ENCODE measurements at regions not wholly inside any gene's neighbourhood (a gene's known extent, or its start where the extent isn't known, plus 50 kb on each side); places are given as distances from the start of the nearest gene placed in this dataset.

DNA sequence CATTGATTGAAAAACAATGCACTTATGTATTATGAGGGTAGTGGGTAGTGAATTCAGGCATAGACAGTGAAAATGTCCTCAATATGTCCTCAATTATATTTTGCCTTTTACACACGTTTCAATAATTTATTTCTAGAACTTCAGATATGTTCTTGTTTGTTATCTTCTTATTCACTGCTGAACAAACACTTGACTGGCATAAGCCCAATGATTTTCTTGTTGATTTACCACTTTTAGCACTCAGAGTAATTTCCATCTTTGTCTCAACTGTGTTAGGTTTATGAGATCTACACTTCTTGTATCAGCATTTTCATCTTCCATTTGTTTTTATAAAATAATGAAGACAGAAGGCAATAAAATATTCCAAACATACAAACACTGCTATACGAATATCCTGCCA, 61.8 kb upstream of the DCC start:
- no peak overlapping the region for H3K4me2 ChIP-seq (ENCODE audit: extremely low read depth, insufficient read depth, low read length)
- TF ChIP-seq, protein P1, sequence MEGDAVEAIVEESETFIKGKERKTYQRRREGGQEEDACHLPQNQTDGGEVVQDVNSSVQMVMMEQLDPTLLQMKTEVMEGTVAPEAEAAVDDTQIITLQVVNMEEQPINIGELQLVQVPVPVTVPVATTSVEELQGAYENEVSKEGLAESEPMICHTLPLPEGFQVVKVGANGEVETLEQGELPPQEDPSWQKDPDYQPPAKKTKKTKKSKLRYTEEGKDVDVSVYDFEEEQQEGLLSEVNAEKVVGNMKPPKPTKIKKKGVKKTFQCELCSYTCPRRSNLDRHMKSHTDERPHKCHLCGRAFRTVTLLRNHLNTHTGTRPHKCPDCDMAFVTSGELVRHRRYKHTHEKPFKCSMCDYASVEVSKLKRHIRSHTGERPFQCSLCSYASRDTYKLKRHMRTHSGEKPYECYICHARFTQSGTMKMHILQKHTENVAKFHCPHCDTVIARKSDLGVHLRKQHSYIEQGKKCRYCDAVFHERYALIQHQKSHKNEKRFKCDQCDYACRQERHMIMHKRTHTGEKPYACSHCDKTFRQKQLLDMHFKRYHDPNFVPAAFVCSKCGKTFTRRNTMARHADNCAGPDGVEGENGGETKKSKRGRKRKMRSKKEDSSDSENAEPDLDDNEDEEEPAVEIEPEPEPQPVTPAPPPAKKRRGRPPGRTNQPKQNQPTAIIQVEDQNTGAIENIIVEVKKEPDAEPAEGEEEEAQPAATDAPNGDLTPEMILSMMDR (conservative IDR thresholded peaks at IDR 0.05 in 1 of 2, IDR thresholded peaks at IDR 0.05 in 1 of 2; ENCODE audit: low read depth in 1 of 2, low read length in 2 of 2) = no peak
- no peak for TF ChIP-seq EZH2 (IDR thresholded peaks at IDR 0.05; ENCODE audit: low read length, missing control alignments)
- no peak overlapping the region for H3K27ac ChIP-seq (ENCODE audit: insufficient read depth, low read length)
- no peaks in the 10 kb centered on the region for H3K4me1 ChIP-seq (ENCODE audit: control insufficient read depth, extremely low read depth, insufficient read depth, low read length)
- H2AFZ ChIP-seq (ENCODE audit: low read length) = no peak overlapping the region
- no peaks in the 10 kb centered on the region for H3K27me3 ChIP-seq (ENCODE audit: control insufficient read depth, insufficient read depth, low read length)
- H4K20me1 ChIP-seq (ENCODE audit: control insufficient read depth, extremely low read depth, insufficient read depth, low read length) = no peaks in the 10 kb centered on the region
- H3K36me3 ChIP-seq (ENCODE audit: control insufficient read depth, insufficient read depth, low read length) = no peaks in the 10 kb centered on the region
- H3K9me3 ChIP-seq (ENCODE audit: control insufficient read depth, insufficient read depth, low read depth, low read length) = no peaks in the 10 kb centered on the region
- DNase-seq (ENCODE audit: low read depth in 2 of 2) = no peak
- no peak overlapping the region for H3K4me3 ChIP-seq (replicated peaks in 1 of 4; ENCODE audit: control extremely low read depth in 1 of 4, insufficient read depth in 1 of 4, low read depth in 3 of 4, low read length in 4 of 4)
- no peaks in the 10 kb centered on the region for H3K79me2 ChIP-seq (ENCODE audit: control insufficient read depth, insufficient read depth, low read length)
- H3K9ac ChIP-seq (ENCODE audit: insufficient read depth, low read length) = no peak overlapping the region

DNA sequence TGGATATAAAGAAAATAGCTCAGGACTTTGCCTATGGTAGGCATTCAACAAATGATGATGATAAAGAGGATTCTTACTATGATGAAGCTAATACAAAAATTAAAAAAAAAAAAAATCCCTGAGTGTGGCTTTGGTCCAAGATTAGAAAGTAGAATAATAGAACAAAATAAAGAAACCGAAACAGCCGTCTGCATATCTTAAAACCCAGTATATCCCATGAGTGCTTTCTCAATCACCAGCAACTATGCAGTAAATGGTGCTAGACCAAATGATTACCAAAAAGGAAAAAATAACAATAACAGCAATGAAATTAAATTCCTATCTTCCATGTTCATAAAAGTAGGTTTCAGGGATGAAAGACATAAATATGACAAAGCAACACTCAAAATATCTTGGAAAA, 59.3 kb upstream of the DCC start:
- H3K4me3 ChIP-seq (replicated peaks in 1 of 4; ENCODE audit: control extremely low read depth in 1 of 4, insufficient read depth in 1 of 4, low read depth in 3 of 4, low read length in 4 of 4) = no peak overlapping the region

DNA sequence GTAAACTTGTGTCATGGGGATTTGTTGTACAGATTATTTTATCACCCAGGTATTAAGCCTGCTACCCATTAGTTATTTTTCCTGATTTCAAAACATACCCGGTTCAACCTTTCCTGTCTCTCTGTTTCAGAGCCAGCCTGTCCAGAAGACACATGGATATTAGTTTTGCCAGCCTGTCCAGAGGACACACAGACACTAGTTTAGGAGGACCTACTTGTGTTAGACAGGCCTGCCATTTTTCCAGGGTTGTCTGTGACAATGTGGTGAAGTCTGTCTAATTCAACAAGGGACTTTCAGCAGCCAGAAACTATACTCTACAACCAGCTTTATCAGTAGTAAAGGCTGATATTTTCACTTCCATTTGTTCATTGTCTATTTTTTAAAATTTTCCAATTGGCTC, 56.1 kb upstream of the DCC start:
- Histone ChIP-seq H3K27me3 (ENCODE audit: control insufficient read depth, insufficient read depth, low read length) (no peaks in the 10 kb centered on the region), H3K4me3 (replicated peaks in 1 of 4; ENCODE audit: control extremely low read depth in 1 of 4, insufficient read depth in 1 of 4, low read depth in 3 of 4, low read length in 4 of 4) (no peak overlapping the region), H3K4me1 (ENCODE audit: control insufficient read depth, extremely low read depth, insufficient read depth, low read length) (no peaks in the 10 kb centered on the region), H2AFZ (ENCODE audit: low read length) (no peak overlapping the region), H3K79me2 (ENCODE audit: control insufficient read depth, insufficient read depth, low read length) (no peaks in the 10 kb centered on the region), H3K27ac (ENCODE audit: insufficient read depth, low read length) (no peak overlapping the region), H3K4me2 (ENCODE audit: extremely low read depth, insufficient read depth, low read length) (no peak overlapping the region), H3K9ac (ENCODE audit: insufficient read depth, low read length) (no peak overlapping the region), H3K9me3 (ENCODE audit: control insufficient read depth, insufficient read depth, low read depth, low read length) (no peaks in the 10 kb centered on the region), H3K36me3 (ENCODE audit: control insufficient read depth, insufficient read depth, low read length) (no peaks in the 10 kb centered on the region), H4K20me1 (ENCODE audit: control insufficient read depth, extremely low read depth, insufficient read depth, low read length) (no peaks in the 10 kb centered on the region)
- DNase-seq (ENCODE audit: low read depth in 2 of 2) = no peak
- TF ChIP-seq, protein P1 (conservative IDR thresholded peaks at IDR 0.05 in 1 of 2, IDR thresholded peaks at IDR 0.05 in 1 of 2; ENCODE audit: low read depth in 1 of 2, low read length in 2 of 2) = no peak
- TF ChIP-seq EZH2 (IDR thresholded peaks at IDR 0.05; ENCODE audit: low read length, missing control alignments) = no peak

More for the DNA sequence above, 59.3 kb upstream of the DCC start:
- H2AFZ ChIP-seq (ENCODE audit: low read length) = no peak overlapping the region
- no peak for DNase-seq (ENCODE audit: low read depth in 2 of 2)
- no peak overlapping the region for H3K9ac ChIP-seq (ENCODE audit: insufficient read depth, low read length)
- H3K79me2 ChIP-seq (ENCODE audit: control insufficient read depth, insufficient read depth, low read length) = no peaks in the 10 kb centered on the region
- H3K27ac ChIP-seq (ENCODE audit: insufficient read depth, low read length) = no peak overlapping the region
- no peaks in the 10 kb centered on the region for H4K20me1 ChIP-seq (ENCODE audit: control insufficient read depth, extremely low read depth, insufficient read depth, low read length)
- TF ChIP-seq, protein P1 (conservative IDR thresholded peaks at IDR 0.05 in 1 of 2, IDR thresholded peaks at IDR 0.05 in 1 of 2; ENCODE audit: low read depth in 1 of 2, low read length in 2 of 2) = no peak
- no peak for TF ChIP-seq EZH2 (IDR thresholded peaks at IDR 0.05; ENCODE audit: low read length, missing control alignments)
- no peaks in the 10 kb centered on the region for H3K36me3 ChIP-seq (ENCODE audit: control insufficient read depth, insufficient read depth, low read length)
- no peaks in the 10 kb centered on the region for H3K4me1 ChIP-seq (ENCODE audit: control insufficient read depth, extremely low read depth, insufficient read depth, low read length)
- H3K4me2 ChIP-seq (ENCODE audit: extremely low read depth, insufficient read depth, low read length) = no peak overlapping the region
- H3K27me3 ChIP-seq (ENCODE audit: control insufficient read depth, insufficient read depth, low read length) = no peaks in the 10 kb centered on the region
- no peaks in the 10 kb centered on the region for H3K9me3 ChIP-seq (ENCODE audit: control insufficient read depth, insufficient read depth, low read depth, low read length)

All from fibroblast of lung (primary cell).